GM21360 (cell line): ENCODE measurements at regions not wholly inside any gene's neighbourhood (a gene's known extent, or its start where the extent isn't known, plus 50 kb on each side); places are given as distances from the start of the nearest gene placed in this dataset.
"Not testable (repeated sequence)": the region's sequence is repeated elsewhere in the genome, so short reads cannot be mapped to it uniquely, and the experiment has no call there.

ENCODE experiments used
- ATAC-seq: cut with Tn5 transposase; IDR thresholded peaks from one replicate; pipeline ENCODE4 v1.9.1; 2021; ENCODE audit warnings: mild to moderate bottlenecking, moderate library complexity; ENCODE audit not compliant: unreplicated experiment

DNA sequence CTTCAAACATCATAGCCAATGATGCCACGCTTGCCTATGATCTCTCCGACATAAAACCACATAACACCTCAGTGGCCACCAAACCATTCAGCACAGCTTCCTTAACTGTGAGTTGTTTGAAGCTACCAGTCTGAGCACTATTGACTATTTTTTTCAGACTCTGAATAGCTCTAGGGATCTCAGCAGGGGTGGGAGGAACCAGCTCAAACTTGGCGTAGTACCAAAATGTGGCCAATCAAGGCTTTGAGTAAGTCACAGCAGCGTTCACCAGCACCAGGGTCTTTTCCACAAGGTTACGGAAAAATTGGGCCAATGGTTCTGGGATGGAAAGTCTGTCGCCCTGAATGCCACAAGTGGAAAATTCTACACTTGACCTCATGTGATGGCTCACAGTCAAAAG, 70.6 kb downstream of the SMPDL3A start:
- no peak for ATAC-seq

GRCh38 chr6:122861594-122861993, 72.5 kb downstream of the SMPDL3A start:
- ATAC-seq: no peak

- ATAC-seq: no peak
These were observed 79.1 kb downstream of the SMPDL3A start for GRCh38 chr6:122868137-122868536.

DNA sequence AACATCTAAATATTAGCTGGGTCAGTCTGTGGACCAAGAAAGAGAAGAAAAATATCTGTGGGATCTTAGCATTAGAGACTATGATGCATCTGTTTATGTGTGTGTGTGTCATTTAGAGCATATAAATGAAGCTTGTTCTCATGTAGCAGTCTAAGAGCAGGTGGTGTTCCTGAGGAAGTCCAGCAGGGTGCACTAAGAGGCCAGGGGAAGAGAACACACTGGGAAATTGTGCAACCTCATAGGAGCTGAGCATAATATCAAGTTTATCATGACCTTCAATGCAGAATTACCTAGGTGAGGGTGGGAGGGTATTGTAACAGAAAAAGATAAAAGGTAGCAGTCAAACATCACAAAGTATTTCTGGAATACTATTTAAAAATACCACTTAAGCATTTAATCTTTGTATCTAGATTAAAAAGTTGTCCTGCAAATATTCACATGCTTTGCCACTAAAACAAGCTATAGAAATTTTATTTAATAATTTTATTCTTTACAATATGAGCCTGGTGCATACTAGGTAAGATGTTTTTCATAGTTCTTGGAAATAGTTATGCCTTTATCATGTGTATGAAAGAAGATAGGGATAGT, 80.5 kb downstream of the SMPDL3A start:
- peak; percentile 90 for ATAC-seq

DNA sequence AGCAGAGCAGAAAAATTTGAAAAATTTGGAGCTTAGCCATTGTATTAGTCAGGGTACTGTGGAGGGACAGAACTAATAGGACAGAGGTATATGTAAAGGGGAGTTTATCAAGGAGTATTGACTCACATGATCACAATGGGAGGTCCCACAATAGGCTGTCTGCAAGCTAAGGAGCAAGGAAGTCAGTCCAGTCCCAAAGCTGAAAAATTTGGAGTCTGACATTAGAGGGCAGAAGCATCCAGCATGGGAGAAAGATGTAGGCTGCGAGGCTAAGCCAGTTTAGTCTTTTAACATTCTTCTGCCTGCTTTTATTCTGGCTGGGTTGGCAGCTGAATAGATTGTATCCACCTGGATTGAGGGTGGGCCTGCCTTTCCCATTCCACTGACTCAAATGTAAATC, 82.0 kb downstream of the SMPDL3A start:
- no peak for ATAC-seq

- no peak for ATAC-seq
These were observed 83.3 kb downstream of the SMPDL3A start for GRCh38 chr6:122872311-122872710.

DNA sequence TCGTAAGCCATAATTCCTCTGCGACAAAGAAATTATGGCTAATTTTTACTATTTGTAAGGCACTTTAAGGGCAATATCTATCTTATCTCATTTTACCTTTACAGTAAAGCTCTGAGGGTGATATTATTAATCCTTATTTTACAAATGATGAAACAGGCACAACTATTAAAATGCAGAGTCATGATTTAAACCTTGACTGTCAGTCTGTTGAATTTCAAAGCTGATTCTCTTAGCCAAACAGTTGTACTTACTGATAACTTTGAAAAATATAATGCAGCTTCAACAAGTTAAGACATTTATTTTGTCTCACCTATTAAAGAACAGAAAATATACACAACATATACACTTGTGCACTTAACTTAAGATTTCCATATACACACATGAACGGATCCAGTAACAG, 88.2 kb downstream of the SMPDL3A start:
- no peak for ATAC-seq

DNA sequence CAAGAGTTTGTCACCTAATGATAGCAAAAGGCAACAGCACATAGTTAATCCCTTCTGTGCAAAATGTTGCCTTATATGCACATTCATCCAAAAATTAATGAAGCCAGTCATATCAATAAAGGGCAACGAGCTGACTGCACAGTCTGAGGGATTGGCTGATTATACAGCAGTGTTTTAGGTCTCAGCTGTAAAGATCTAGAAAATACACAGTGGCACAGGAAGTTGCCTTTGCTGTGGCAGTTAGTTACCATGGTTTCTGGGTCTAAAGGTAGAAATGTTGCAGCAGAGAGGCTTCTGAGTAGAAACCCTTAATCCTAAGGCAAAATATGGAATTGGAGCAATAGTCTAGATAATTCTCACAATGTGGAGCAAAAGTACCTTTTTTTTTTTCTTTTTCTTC, 89.7 kb downstream of the SMPDL3A start:
- ATAC-seq: no peak

- no peak for ATAC-seq
These were observed 97.4 kb downstream of the SMPDL3A start for GRCh38 chr6:122886481-122886880.

GRCh38 chr6:122887941-122888340, 98.9 kb downstream of the SMPDL3A start:
- ATAC-seq: no peak

- ATAC-seq: not testable (repeated sequence)
These were observed 99.6 kb downstream of the SMPDL3A start for GRCh38 chr6:122888680-122889079.

DNA sequence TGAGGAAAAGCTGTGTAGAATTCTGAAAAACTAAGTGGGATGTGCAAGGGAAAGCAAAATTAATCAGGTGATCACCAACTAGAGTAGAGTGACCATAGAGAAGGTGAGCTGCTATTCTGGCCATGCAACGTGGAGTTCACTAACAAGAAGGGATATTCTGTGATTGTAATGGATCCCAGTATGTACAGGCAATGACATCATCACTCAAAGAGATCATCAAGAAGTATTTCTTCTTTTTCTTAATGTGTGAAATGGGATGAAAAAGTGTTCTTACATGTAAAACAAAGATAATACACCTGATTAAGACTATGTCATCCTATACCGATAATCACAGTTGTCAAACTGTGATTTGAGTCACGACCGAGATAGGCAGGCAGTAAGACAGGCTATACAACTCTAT, 101.2 kb downstream of the SMPDL3A start:
- ATAC-seq: no peak

- ATAC-seq: no peak
These were observed 101.2 kb upstream of the CLVS2 start for GRCh38 chr6:122894791-122895190.

DNA sequence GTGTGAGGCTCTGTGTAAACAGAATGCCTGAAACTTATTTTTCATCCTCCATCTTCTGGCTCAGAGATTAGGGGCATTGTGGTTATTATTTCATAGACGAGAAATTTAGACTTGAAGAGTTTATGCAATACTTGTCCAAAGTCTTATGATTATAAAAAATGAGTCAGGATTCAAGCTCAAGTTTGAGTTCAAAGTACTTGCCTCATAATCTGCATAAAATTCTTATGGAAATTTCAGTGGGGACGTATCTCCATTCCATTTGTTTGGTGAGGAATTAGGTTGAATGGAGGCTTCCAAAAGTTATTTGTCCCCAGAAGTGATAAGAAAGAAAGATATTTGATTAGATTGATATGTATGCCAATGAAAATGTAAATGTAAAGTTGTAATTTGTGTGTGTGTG, 93.7 kb upstream of the CLVS2 start:
- no peak for ATAC-seq

- ATAC-seq: no peak
These were observed 92.6 kb upstream of the CLVS2 start for GRCh38 chr6:122903266-122903915.

DNA sequence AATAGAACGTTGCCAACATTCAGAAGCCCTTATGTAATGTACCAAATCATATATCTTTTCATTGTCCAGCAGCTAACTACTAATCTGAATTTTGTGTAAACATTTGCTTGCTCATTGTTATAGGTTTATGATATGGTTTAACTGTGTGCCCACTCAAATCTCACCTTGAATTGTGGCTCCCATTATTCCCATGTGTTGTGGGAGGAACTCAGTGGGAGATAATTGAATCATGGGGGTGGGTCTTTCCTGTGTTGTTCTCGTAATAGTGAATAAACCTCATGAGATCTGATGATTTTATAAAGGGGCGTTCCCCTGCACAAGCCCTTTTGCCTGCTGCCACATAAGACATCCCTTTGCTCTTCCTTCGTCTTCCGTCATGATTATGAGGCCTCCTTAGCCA, 91.9 kb upstream of the CLVS2 start:
- ATAC-seq: no peak

- ATAC-seq: no peak
These were observed 82.5 kb upstream of the CLVS2 start for GRCh38 chr6:122913558-122913957.

DNA sequence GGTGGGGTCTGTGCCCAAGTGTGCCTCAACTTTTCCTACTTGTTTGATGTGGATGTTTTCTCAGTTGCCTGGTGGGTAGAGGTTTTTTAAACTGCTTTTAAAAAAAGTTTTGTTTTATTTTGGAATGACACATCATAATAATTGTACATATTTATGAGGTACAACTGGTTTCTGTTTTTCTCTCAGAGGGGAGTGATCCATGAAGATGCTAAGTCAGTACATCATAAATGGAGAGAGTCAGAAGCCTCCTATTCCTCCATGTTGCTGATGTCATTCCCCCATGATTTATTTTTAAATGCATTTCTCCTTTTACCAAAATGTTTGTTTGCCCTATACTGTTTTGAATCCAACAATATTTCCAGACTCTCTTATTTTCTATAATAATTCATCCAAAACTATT, 77.3 kb upstream of the CLVS2 start:
- no peak for ATAC-seq

DNA sequence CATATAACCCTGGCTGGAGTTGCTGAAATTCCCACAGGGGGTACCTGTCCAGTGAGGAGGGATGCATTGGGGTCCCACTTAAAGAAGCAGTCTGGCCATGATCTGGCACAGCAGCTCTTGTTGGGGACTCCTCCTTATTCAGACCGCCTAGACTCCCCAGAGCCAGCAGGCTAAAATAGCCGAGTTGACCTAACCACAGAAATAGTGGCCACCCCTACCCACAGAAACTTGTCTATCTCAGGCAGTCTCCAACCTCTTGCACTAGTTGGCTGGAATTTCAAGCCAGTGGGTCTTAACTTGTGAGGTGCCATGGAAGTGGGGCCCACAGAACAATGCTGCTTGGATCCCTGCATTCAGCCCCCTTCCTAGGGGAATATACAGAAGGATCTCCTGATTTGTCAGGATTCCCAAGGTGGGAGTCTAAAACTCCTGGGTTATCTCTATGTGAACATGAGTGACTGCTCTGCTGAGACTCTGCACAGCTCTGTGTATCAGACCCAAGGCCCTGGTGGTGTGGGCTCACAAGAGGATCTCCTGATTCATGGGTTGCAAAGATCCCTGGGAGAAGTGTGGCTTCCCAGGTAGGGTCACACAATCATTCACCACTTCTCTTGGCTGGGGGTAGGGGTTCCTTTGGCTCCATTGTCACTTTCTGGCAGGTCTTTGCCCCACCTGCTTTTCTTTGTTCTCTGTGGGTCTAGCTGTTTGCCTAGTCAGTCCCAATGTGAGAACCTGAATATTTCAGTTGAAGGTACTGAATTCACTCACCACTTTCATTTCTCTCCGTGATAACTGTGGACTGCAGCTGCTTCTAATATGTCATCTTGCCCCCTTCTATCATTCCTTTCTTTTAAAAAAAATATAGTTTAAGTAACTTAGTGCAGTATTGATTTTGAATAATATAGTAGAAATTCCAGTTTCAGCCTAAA, 65.5 kb upstream of the CLVS2 start:
- peak; percentile 82 for ATAC-seq

DNA sequence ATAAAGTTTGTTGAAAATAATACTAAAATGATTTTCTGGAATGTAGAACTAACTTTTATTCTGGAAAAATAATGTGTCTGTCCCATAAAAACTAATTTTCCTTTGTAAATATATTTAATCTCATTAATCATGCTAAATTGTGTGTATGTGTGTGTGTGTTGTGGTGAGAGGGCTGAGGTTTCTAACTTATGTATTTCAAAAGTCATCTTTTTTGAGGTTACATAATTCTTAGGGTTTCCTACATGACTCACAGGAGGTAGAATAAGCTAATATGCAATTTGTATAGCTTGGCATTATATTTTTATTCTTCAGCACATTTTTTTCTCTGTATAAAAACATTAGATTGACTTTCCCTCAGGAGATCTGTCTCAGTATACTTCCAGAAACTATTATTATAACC, 64.1 kb upstream of the CLVS2 start:
- ATAC-seq: no peak

DNA sequence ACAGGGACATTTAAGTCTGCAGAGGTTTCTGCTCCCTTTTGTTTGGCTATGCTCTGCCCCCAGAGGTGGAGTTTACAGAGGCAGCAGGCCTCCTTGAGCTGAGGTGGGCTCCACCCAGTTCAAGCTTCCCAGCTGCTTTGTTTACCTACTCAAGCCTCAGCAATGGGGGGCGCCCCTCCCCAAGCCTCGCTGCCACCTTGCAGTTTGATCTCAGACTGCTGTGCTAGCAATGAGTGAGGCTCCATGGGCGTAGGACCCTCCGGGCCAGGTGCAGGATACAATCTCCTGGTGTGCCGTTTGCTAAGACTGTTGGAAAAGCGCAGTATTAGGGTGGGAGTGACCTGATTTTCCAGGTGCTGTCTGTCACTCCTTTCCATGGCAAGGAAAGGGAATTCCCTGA, 51.1 kb upstream of the CLVS2 start:
- ATAC-seq: not testable (repeated sequence)
